HEK293T (cell line): ENCODE measurements at regions not wholly inside any gene's neighbourhood (a gene's known extent, or its start where the extent isn't known, plus 50 kb on each side); places are given as distances from the start of the nearest gene placed in this dataset.

Experiments
- BHLHE40 ChIP-seq: fragments of 450-650 bp; IDR thresholded peaks from 2 replicates; pipeline ENCODE4 v1.6.1; 2016; ENCODE audit warnings: mild to moderate bottlenecking, moderate library complexity, borderline replicate concordance
- HDGF ChIP-seq: fragments of 450-650 bp; IDR thresholded peaks from 2 replicates; pipeline ENCODE4 v1.6.1; 2017; ENCODE audit warnings: antibody characterized with exemption, borderline replicate concordance
- LEF1 ChIP-seq: fragments of 450-650 bp; IDR thresholded peaks from 2 replicates; pipeline ENCODE4 v1.6.1; 2017; ENCODE audit warnings: mild to moderate bottlenecking, borderline replicate concordance
- SP1 ChIP-seq: fragments of 450-650 bp; IDR thresholded peaks from 2 replicates; pipeline ENCODE4 v1.6.1; 2017
- TARDBP ChIP-seq: fragments of 450-650 bp; IDR thresholded peaks from 2 replicates; pipeline ENCODE4 v1.6.1; 2016
- ZNF384 ChIP-seq: fragments of 450-650 bp; IDR thresholded peaks from 2 replicates; pipeline ENCODE4 v1.6.1; 2016

- TF ChIP-seq ZNF384: no peak
- no peak for TF ChIP-seq LEF1
- TF ChIP-seq SP1: no peak
- TF ChIP-seq TARDBP: no peak
- no peak for TF ChIP-seq HDGF
- no peak for TF ChIP-seq BHLHE40
Measured at GRCh38 chr5:124459984-124460383, 286.5 kb downstream of the ZNF608 start.
